ENCODE measurements at regions not wholly inside any gene's neighbourhood (a gene's known extent, or its start where the extent isn't known, plus 50 kb on each side); places are given as distances from the start of the nearest gene placed in this dataset.

DNA sequence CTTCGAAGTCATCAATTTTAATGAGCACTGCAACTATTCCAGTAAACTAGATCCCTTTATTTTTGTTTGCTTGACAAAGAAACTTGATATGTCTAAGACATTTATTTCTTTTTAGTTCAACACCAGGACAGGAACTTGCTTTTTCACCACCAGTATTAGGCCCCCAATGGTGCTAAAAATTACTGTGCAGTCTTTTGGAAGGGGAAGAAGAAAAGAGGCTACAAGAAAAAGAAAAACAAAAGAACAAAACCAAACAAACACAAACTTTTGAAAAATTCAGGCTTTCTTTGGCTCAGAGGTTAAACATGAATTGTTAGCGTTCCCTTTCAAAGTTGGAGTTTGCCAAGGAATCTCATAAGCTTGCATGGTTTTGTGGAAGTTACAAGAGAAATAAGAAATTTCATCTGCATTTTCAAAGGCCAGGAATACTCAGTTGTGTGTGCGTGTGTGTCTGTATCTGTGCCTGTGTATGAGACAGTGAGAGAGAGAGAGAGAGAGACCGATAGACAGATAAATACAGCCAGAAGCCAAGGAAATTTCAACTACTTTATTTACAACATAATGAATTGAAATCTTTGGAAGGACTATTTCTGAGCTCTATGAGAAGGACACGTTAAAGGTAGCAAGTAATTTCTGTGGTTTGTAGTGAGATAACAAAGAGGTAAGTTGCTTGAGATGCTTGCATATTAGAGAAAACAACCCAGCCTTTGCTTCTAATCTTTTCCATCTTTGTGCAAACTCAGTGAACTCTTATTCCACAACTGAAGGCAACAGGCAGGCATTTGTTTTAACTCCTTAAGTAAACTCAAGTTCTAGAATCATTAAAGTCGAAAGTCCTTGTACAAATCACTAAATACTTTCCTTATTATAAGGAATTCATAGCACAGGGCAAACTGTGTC is 171.0 kb upstream of the CITED2 start:
- no peak overlapping the region for H3K27ac Mint-ChIP-seq
- peaks cover 0 to 1% (median 0%) of the 10 kb centered on the region in 7 donors for H3K9me3 Mint-ChIP-seq
- H3K36me3 Mint-ChIP-seq = no peaks in the 10 kb centered on the region
- Histone ChIP-seq H3K4me3 (ENCODE audit: low read depth, low read length) (no peak overlapping the region), H3K27me3 (ENCODE audit: control insufficient read depth, insufficient read depth, low read length) (no peaks in the 10 kb centered on the region), H3K36me3 (ENCODE audit: control insufficient read depth, insufficient read depth, low read length) (no peaks in the 10 kb centered on the region), H3K9me3 (ENCODE audit: control insufficient read depth in 2 of 2, low read length in 2 of 2) (no peaks in the 10 kb centered on the region), H3K4me1 (ENCODE audit: control insufficient read depth, insufficient read depth, low read length, poor library complexity, severe bottlenecking) (no peaks in the 10 kb centered on the region), H3K27ac (ENCODE audit: insufficient read depth, low read length, poor library complexity, severe bottlenecking) (no peak overlapping the region)
- DNase-seq = no peak
- peaks cover 18% of the 10 kb centered on the region for H3K27me3 Mint-ChIP-seq
- no peak overlapping the region for H3K4me3 Mint-ChIP-seq
- no peak for ATAC-seq (ENCODE audit: low read depth in 2 of 2)
- peaks cover 0 to 4% (median 3%) of the 10 kb centered on the region in 4 donors for H3K4me1 Mint-ChIP-seq

DNA sequence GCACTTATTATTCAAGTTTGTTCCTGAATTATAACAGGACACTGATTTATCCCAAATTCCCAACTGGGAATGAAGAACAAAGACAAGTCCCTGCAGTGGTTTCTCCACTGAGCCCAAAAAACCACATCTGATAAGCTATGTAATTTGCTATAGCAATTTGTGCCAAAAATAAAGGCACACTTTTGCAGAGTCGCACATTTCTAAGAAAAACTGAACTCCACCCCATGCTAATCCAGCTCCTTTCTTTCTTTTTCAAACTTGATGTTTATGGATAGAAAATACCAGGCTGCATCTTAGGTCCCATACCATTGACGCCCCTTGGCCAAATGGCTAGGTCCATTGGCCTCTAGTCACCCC is 170.2 kb upstream of the CITED2 start:
- no peaks in the 10 kb centered on the region for H3K9me3 ChIP-seq (ENCODE audit: control insufficient read depth in 2 of 2, low read length in 2 of 2)
- Mint-ChIP-seq H3K4me3 (no peak overlapping the region), H3K27ac (no peak overlapping the region), H3K4me1 (peaks cover 1 to 12% (median 8%) of the 10 kb centered on the region in 4 donors), H3K36me3 (no peaks in the 10 kb centered on the region), H3K9me3 (peaks cover 0 to 1% (median 0%) of the 10 kb centered on the region in 7 donors), H3K27me3 (peaks cover 18% of the 10 kb centered on the region)
- DNase-seq = no peak
- no peak overlapping the region for H3K4me3 ChIP-seq (ENCODE audit: low read depth, low read length)
- H3K36me3 ChIP-seq (ENCODE audit: control insufficient read depth, insufficient read depth, low read length) = no peaks in the 10 kb centered on the region
- H3K4me1 ChIP-seq (ENCODE audit: control insufficient read depth, insufficient read depth, low read length, poor library complexity, severe bottlenecking) = peaks cover 6% of the 10 kb centered on the region
- H3K27ac ChIP-seq (ENCODE audit: insufficient read depth, low read length, poor library complexity, severe bottlenecking) = no peak overlapping the region
- no peaks in the 10 kb centered on the region for H3K27me3 ChIP-seq (ENCODE audit: control insufficient read depth, insufficient read depth, low read length)
- ATAC-seq (ENCODE audit: low read depth in 2 of 2) = no peak

DNA sequence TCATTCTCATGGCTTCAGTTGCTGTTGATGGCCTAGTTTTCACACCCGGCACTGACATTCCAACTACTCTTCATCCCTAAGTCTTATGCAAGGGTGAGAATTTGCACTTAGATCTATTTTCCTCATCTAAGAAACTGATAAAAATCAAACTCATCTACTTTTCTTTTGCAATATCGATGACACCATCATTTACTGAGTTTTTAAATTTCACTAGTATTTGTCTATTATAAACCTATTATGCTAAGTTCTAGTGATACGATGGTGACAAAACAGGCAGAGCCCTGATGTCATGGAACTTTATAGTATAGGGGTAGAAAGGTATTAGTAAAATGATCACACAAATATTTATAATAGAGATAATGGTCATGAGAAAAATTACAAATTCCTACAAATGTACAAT is 167.9 kb upstream of the CITED2 start:
- H3K4me3 ChIP-seq (ENCODE audit: low read depth, low read length) = no peak overlapping the region
- no peaks in the 10 kb centered on the region for H3K36me3 ChIP-seq (ENCODE audit: control insufficient read depth, insufficient read depth, low read length)
- no peaks in the 10 kb centered on the region for H3K9me3 ChIP-seq (ENCODE audit: control insufficient read depth in 2 of 2, low read length in 2 of 2)
- H3K27ac Mint-ChIP-seq = no peak overlapping the region
- DNase-seq = no peak
- H3K4me1 Mint-ChIP-seq = peaks cover 5 to 15% (median 10%) of the 10 kb centered on the region in 4 donors
- no peaks in the 10 kb centered on the region for H3K36me3 Mint-ChIP-seq
- no peak overlapping the region for H3K27ac ChIP-seq (ENCODE audit: insufficient read depth, low read length, poor library complexity, severe bottlenecking)
- H3K9me3 Mint-ChIP-seq = peaks cover 0 to 1% (median 0%) of the 10 kb centered on the region in 7 donors
- H3K4me1 ChIP-seq (ENCODE audit: control insufficient read depth, insufficient read depth, low read length, poor library complexity, severe bottlenecking) = peaks cover 6% of the 10 kb centered on the region
- no peak overlapping the region for H3K4me3 Mint-ChIP-seq
- ATAC-seq (ENCODE audit: low read depth in 2 of 2) = no peak
- H3K27me3 ChIP-seq (ENCODE audit: control insufficient read depth, insufficient read depth, low read length) = no peaks in the 10 kb centered on the region
- peaks cover 8% of the 10 kb centered on the region for H3K27me3 Mint-ChIP-seq

DNA sequence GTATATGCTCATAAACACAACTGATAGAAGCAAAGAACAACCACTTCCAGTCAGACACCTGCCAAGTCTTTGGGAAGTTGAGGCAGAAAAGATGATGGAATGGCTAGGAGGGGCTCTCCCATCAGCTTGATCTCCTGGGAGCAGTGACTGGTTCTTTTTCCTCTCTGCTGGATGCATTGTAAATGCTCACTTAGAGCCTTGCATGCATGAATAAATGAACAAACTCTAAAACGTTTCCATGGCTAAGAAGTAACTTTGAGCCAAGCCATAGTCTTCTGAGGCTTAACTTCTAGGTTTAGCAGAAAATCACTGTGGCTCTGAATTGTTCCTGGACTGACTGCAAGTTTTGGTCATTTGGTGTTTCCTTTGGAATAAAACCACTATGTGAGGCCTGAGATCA is 166.4 kb upstream of the CITED2 start:
- no peaks in the 10 kb centered on the region for H3K9me3 ChIP-seq (ENCODE audit: control insufficient read depth in 2 of 2, low read length in 2 of 2)
- Mint-ChIP-seq H3K9me3 (peaks cover 0 to 1% (median 0%) of the 10 kb centered on the region in 7 donors), H3K27ac (peak overlapping the region in 1 of 3 donors; percentile 55), H3K4me1 (peaks cover 5 to 18% (median 13%) of the 10 kb centered on the region in 4 donors), H3K36me3 (no peaks in the 10 kb centered on the region), H3K27me3 (peaks cover 5% of the 10 kb centered on the region), H3K4me3 (no peak overlapping the region)
- peaks cover 6% of the 10 kb centered on the region for H3K4me1 ChIP-seq (ENCODE audit: control insufficient read depth, insufficient read depth, low read length, poor library complexity, severe bottlenecking)
- ATAC-seq (ENCODE audit: low read depth in 2 of 2) (no peak), DNase-seq (no peak)
- no peaks in the 10 kb centered on the region for H3K27me3 ChIP-seq (ENCODE audit: control insufficient read depth, insufficient read depth, low read length)
- H3K4me3 ChIP-seq (ENCODE audit: low read depth, low read length) = no peak overlapping the region
- H3K27ac ChIP-seq (ENCODE audit: insufficient read depth, low read length, poor library complexity, severe bottlenecking) = no peak overlapping the region
- H3K36me3 ChIP-seq (ENCODE audit: control insufficient read depth, insufficient read depth, low read length) = no peaks in the 10 kb centered on the region

DNA sequence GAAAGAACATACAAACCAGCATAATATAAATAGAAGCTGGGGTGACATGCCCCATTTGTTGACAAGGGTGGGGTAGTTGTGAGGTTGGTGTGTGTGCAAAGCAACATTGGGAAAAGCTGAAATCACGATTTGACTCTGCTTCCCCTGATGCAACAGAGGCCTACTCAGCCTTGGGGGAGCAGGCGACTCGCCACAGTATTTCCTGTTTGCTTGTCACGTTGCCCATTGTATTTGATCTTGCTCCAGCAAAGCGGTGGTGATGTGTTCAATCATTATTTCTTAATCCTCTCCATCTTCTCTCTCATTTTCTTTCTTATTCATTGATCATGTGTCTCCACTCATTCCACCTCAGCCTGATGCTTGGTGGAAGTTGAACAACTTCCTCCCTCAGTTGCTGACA is 165.8 kb upstream of the CITED2 start:
- Mint-ChIP-seq H3K4me3 (peak overlapping the region in 1 of 4 donors; percentile 34), H3K27me3 (no peaks in the 10 kb centered on the region), H3K9me3 (peaks cover 0 to 1% (median 0%) of the 10 kb centered on the region in 7 donors), H3K4me1 (peaks cover 5 to 20% (median 13%) of the 10 kb centered on the region in 4 donors), H3K27ac (peak overlapping the region in 2 of 3 donors; percentile 55 to 60), H3K36me3 (no peaks in the 10 kb centered on the region)
- H3K27ac ChIP-seq (ENCODE audit: insufficient read depth, low read length, poor library complexity, severe bottlenecking) = peak overlapping the region; percentile 5
- ATAC-seq (ENCODE audit: low read depth in 2 of 2) = peak in 1 of 2 donors; percentile 70
- H3K36me3 ChIP-seq (ENCODE audit: control insufficient read depth, insufficient read depth, low read length) = no peaks in the 10 kb centered on the region
- H3K4me3 ChIP-seq (ENCODE audit: low read depth, low read length) = peak overlapping the region; percentile 5
- H3K9me3 ChIP-seq (ENCODE audit: control insufficient read depth in 2 of 2, low read length in 2 of 2) = no peaks in the 10 kb centered on the region
- peak in 2 of 3 donors; percentile 27 to 36 for DNase-seq
- peaks cover 6% of the 10 kb centered on the region for H3K4me1 ChIP-seq (ENCODE audit: control insufficient read depth, insufficient read depth, low read length, poor library complexity, severe bottlenecking)
- H3K27me3 ChIP-seq (ENCODE audit: control insufficient read depth, insufficient read depth, low read length) = no peaks in the 10 kb centered on the region

DNA sequence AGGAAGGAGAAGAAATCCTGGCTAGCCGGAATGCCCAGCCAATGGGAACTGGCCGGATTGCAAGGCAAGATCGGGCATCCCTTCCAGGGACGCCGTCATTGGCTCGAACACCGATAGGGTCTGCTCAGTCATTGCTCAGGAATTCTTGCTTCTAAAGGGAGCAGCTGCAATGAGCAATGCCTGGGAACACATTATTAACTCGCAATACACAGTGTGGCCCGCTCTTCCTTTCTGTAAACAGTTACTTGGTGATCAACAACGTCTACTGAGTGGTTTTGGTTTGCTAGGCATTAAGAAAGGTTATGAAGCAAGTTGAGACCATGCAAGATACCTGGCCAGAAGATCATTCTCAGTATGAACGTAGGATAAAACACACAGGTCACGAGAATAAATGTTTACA is 165.4 kb upstream of the CITED2 start:
- Mint-ChIP-seq H3K4me1 (peaks cover 5 to 20% (median 13%) of the 10 kb centered on the region in 4 donors), H3K4me3 (no peak overlapping the region), H3K9me3 (peaks cover 0 to under 1% (median 0%) of the 10 kb centered on the region in 7 donors), H3K27ac (peak overlapping the region in 1 of 3 donors; percentile 85), H3K36me3 (no peaks in the 10 kb centered on the region), H3K27me3 (no peaks in the 10 kb centered on the region)
- H3K27ac ChIP-seq (ENCODE audit: insufficient read depth, low read length, poor library complexity, severe bottlenecking) = peak overlapping the region; percentile 5
- no peaks in the 10 kb centered on the region for H3K9me3 ChIP-seq (ENCODE audit: control insufficient read depth in 2 of 2, low read length in 2 of 2)
- no peaks in the 10 kb centered on the region for H3K27me3 ChIP-seq (ENCODE audit: control insufficient read depth, insufficient read depth, low read length)
- DNase-seq (no peak), ATAC-seq (ENCODE audit: low read depth in 2 of 2) (no peak)
- H3K36me3 ChIP-seq (ENCODE audit: control insufficient read depth, insufficient read depth, low read length) = no peaks in the 10 kb centered on the region
- H3K4me3 ChIP-seq (ENCODE audit: low read depth, low read length) = peak overlapping the region; percentile 5
- peaks cover 7% of the 10 kb centered on the region for H3K4me1 ChIP-seq (ENCODE audit: control insufficient read depth, insufficient read depth, low read length, poor library complexity, severe bottlenecking)

DNA sequence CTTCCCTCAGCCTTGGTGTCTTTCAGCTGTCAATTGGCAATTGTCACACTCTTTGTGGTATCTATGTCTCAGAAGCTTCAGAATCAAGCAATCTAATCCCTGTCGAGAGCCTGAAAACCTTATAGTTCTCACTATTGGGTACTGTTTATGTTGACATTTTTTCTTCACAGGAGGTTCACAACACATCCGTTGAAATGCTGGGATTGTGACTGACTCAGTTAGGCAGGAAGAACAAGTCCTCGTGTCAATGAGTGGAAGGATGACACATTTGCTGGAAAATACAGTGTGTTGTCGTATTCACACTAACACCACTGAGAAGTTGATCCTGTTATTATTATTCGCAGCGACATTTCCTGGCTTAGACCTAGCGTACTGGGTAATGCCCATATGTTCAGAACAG is 163.9 kb upstream of the CITED2 start:
- H3K36me3 Mint-ChIP-seq = no peaks in the 10 kb centered on the region
- Histone ChIP-seq H3K27ac (ENCODE audit: insufficient read depth, low read length, poor library complexity, severe bottlenecking) (no peak overlapping the region), H3K27me3 (ENCODE audit: control insufficient read depth, insufficient read depth, low read length) (no peaks in the 10 kb centered on the region), H3K36me3 (ENCODE audit: control insufficient read depth, insufficient read depth, low read length) (no peaks in the 10 kb centered on the region), H3K9me3 (ENCODE audit: control insufficient read depth in 2 of 2, low read length in 2 of 2) (no peaks in the 10 kb centered on the region), H3K4me1 (ENCODE audit: control insufficient read depth, insufficient read depth, low read length, poor library complexity, severe bottlenecking) (peaks cover 19% of the 10 kb centered on the region), H3K4me3 (ENCODE audit: low read depth, low read length) (no peak overlapping the region)
- H3K4me3 Mint-ChIP-seq = no peak overlapping the region
- ATAC-seq (ENCODE audit: low read depth in 2 of 2) (no peak), DNase-seq (no peak)
- no peaks in the 10 kb centered on the region for H3K27me3 Mint-ChIP-seq
- no peaks in the 10 kb centered on the region for H3K9me3 Mint-ChIP-seq
- H3K4me1 Mint-ChIP-seq = peaks cover 15 to 31% (median 23%) of the 10 kb centered on the region in 4 donors
- H3K27ac Mint-ChIP-seq = peak overlapping the region in 1 of 3 donors; percentile 34

Data from CD4-positive, CD25-positive, alpha-beta regulatory T cell (primary cell).